GM23248 (cell line): ENCODE measurements at regions not wholly inside any gene's neighbourhood (a gene's known extent, or its start where the extent isn't known, plus 50 kb on each side); places are given as distances from the start of the nearest gene placed in this dataset.

ENCODE experiments used
- DNase-seq: peaks from one replicate; pipeline ENCODE4 v3.0.0-alpha.2; 2015
- H2AFZ ChIP-seq: fragments of 200-600 bp; sonication (generic); 2 replicates; pipeline ENCODE4 v1.6.1; 2016; ENCODE audit warnings: antibody characterized with exemption
- H3F3A ChIP-seq: fragments of 200-600 bp; sonication (generic); 2 replicates; pipeline ENCODE4 v1.6.1; 2016; ENCODE audit warnings: mild to moderate bottlenecking, antibody characterized with exemption, mixed run types; ENCODE audit not compliant: insufficient read depth
- H3K27ac ChIP-seq: fragments of 200-600 bp; sonication (generic); 2 replicates; pipeline ENCODE4 v1.5.1; 2016; ENCODE audit warnings: mild to moderate bottlenecking
- H3K27me3 ChIP-seq: fragments of 200-600 bp; sonication (generic); replicated peaks from 2 replicates; pipeline ENCODE4 v1.6.1; 2016; ENCODE audit warnings: mild to moderate bottlenecking; ENCODE audit not compliant: insufficient read depth
- H3K36me3 ChIP-seq: fragments of 200-600 bp; sonication (generic); 2 replicates; pipeline ENCODE4 v1.6.1; 2016; ENCODE audit warnings: low read depth, mild to moderate bottlenecking
- H3K4me1 ChIP-seq: fragments of 200-600 bp; sonication (generic); 2 replicates; pipeline ENCODE4 v1.6.1; 2016; ENCODE audit warnings: mild to moderate bottlenecking; ENCODE audit not compliant: insufficient read depth
- H3K4me2 ChIP-seq: fragments of 200-600 bp; sonication (generic); one replicate; pipeline ENCODE4 v1.6.1; 2016; ENCODE audit warnings: mild to moderate bottlenecking; ENCODE audit not compliant: unreplicated experiment
- H3K4me3 ChIP-seq: fragments of 200-600 bp; sonication (generic); 2 replicates; pipeline ENCODE4 v1.5.1; 2016; ENCODE audit warnings: mild to moderate bottlenecking
- H3K79me2 ChIP-seq: fragments of 200-600 bp; sonication (generic); 2 replicates; pipeline ENCODE4 v1.6.1; 2016; ENCODE audit warnings: mild to moderate bottlenecking; ENCODE audit not compliant: insufficient read depth
- H3K9ac ChIP-seq: fragments of 200-600 bp; sonication (generic); 2 replicates; pipeline ENCODE4 v1.6.1; 2016; ENCODE audit warnings: mild to moderate bottlenecking
- H3K9me2 ChIP-seq: fragments of 200-600 bp; sonication (generic); 2 replicates; pipeline ENCODE4 v1.6.1; 2016; ENCODE audit warnings: mixed run types, mild to moderate bottlenecking, moderate library complexity; ENCODE audit not compliant: insufficient read depth
- H3K9me3 ChIP-seq: fragments of 200-600 bp; sonication (generic); one replicate; pipeline ENCODE4 v1.6.1; 2017; ENCODE audit warnings: low read depth
- H4K20me1 ChIP-seq: fragments of 200-600 bp; sonication (generic); 2 replicates; pipeline ENCODE4 v1.6.0; 2016; ENCODE audit not compliant: insufficient read depth
- EZH2 ChIP-seq: fragments of 200-600 bp; sonication (generic); IDR thresholded peaks from 2 replicates; pipeline ENCODE4 v1.6.1; 2018; ENCODE audit warnings: antibody characterized with exemption, mild to moderate bottlenecking; ENCODE audit not compliant: insufficient read depth, poor library complexity, severe bottlenecking
- EZH2phosphoT487 ChIP-seq: fragments of 200-600 bp; sonication (generic); IDR thresholded peaks from 2 replicates; pipeline ENCODE4 v1.6.1; 2018; ENCODE audit warnings: antibody characterized with exemption, moderate library complexity, mild to moderate bottlenecking, low read depth; ENCODE audit not compliant: insufficient read depth
- WGBS, 2 experiments: methylation state at CpG; one replicate each; pipeline ENCODE4 v1.1.6; 2015 to 2017; ENCODE audit warnings: low lambda C conversion rate in 2 of 2, low coverage in 1 of 2; ENCODE audit errors: missing lambda C conversion rate in 2 of 2; 5-methylcytosine and 5-hydroxymethylcytosine counted together
- in situ Hi-C: fragments of 300-500 bp; cut with MboI; formaldehyde crosslinking; loops from 2 replicates; pipeline ENCODE4 v1.15.0; 2020

DNA sequence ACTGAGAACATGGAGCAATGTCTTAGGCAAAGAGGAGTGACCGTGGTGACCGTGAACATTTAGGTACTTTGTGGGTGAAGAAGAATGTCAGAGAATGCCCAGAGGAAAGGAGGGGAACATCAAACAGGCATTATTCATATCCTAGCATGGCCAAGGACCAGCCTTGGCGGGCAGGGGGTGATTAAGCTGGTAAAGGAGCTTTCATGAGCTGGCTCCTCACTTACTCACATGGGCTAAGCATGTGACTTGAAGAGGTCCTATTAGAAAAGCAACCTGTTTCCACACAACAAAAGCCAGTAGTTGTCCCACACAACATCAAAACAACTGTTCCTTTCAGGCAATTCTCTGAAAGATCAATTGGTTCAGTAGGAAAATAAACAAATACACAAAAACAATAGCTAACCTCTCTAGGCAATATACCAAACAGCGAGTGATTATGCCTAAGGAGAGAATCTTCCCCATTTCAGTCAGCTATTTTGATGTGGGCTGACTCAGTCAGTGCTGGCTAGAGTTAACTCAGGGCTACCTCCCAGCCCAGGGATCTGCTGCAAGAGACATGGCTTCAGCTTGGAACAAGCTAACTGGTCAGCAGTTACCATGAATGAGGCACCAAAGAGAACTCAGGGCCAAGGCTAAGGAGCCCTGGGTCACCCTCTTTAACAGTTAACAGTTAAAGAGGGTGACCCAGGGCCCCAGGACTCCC is 283.5 kb downstream of the ARHGAP12 start:
- Histone ChIP-seq H3K4me1 (peaks cover 29% of the 10 kb centered on the region), H3K4me3 (no peak overlapping the region), H3F3A (peaks cover 20% of the 10 kb centered on the region), H3K9me3 (no peaks in the 10 kb centered on the region), H3K36me3 (no peaks in the 10 kb centered on the region), H3K4me2 (no peak overlapping the region), H4K20me1 (no peaks in the 10 kb centered on the region), H3K27ac (peak overlapping the region; percentile 15; the same call in 1 of the 2 replicates), H3K79me2 (no peaks in the 10 kb centered on the region), H3K9ac (no peak overlapping the region), H3K27me3 (no peaks in the 10 kb centered on the region), H3K9me2 (no peaks in the 10 kb centered on the region), H2AFZ (no peak overlapping the region)
- in situ Hi-C loops = no loop called here
- TF ChIP-seq EZH2phosphoT487 (no peak), EZH2 (no peak)
- WGBS, 2 experiments = 37 to 41% methylated on average over 4 of the region's 4 CpGs
- DNase-seq = peak; percentile 81

GRCh38 chr10:31642281-31642680 is 286.4 kb downstream of the ARHGAP12 start:
- WGBS, 2 experiments = 88 to 94% methylated on average over 1 of the region's 1 CpG
- no peak overlapping the region for H3K9ac ChIP-seq
- H3K4me2 ChIP-seq = no peak overlapping the region
- no peaks in the 10 kb centered on the region for H3K79me2 ChIP-seq
- TF ChIP-seq EZH2 (no peak), EZH2phosphoT487 (no peak)
- in situ Hi-C loops = no loop called here
- no peak overlapping the region for H3K27ac ChIP-seq
- H3K4me1 ChIP-seq = peaks cover 19% of the 10 kb centered on the region
- no peak overlapping the region for H2AFZ ChIP-seq
- no peaks in the 10 kb centered on the region for H3K36me3 ChIP-seq
- no peak overlapping the region for H3K4me3 ChIP-seq
- peaks cover 20% of the 10 kb centered on the region for H3F3A ChIP-seq
- H3K9me2 ChIP-seq = no peaks in the 10 kb centered on the region
- no peaks in the 10 kb centered on the region for H3K27me3 ChIP-seq
- H4K20me1 ChIP-seq = no peaks in the 10 kb centered on the region
- H3K9me3 ChIP-seq = no peaks in the 10 kb centered on the region
- DNase-seq = no peak

- no peak overlapping the region for H2AFZ ChIP-seq
- 0 to 5% methylated on average over 2 of the region's 2 CpGs for WGBS, 2 experiments
- peak; percentile 81 for DNase-seq
Observed at GRCh38 chr10:31635415-31636065, 293.1 kb downstream of the ARHGAP12 start.

GRCh38 chr10:31635009-31635408 is 293.6 kb downstream of the ARHGAP12 start:
- Histone ChIP-seq H3F3A (peaks cover 17% of the 10 kb centered on the region), H3K4me3 (no peak overlapping the region), H3K4me2 (peak overlapping the region; percentile 9), H3K9ac (no peak overlapping the region), H3K36me3 (no peaks in the 10 kb centered on the region), H3K9me3 (no peaks in the 10 kb centered on the region), H3K79me2 (no peaks in the 10 kb centered on the region), H3K27ac (peak overlapping the region; percentile 10), H2AFZ (no peak overlapping the region), H3K27me3 (no peaks in the 10 kb centered on the region), H3K4me1 (peaks cover 17% of the 10 kb centered on the region), H4K20me1 (no peaks in the 10 kb centered on the region), H3K9me2 (no peaks in the 10 kb centered on the region)
- WGBS, 2 experiments = 0 to 18% methylated on average over 1 of the region's 1 CpG
- no peak for DNase-seq
- in situ Hi-C loops = no loop called here
- TF ChIP-seq EZH2 (no peak), EZH2phosphoT487 (no peak)

More at GRCh38 chr10:31635415-31636065, 293.1 kb downstream of the ARHGAP12 start:
- H3K27ac ChIP-seq = peak overlapping the region; percentile 10
- peak overlapping the region; percentile 9 for H3K4me2 ChIP-seq
- TF ChIP-seq EZH2 (no peak), EZH2phosphoT487 (no peak)
- in situ Hi-C loops = no loop called here
- no peaks in the 10 kb centered on the region for H3K9me2 ChIP-seq
- H4K20me1 ChIP-seq = no peaks in the 10 kb centered on the region
- H3K9me3 ChIP-seq = no peaks in the 10 kb centered on the region
- H3K4me3 ChIP-seq = no peak overlapping the region
- peaks cover 17% of the 10 kb centered on the region for H3K4me1 ChIP-seq
- H3K27me3 ChIP-seq = no peaks in the 10 kb centered on the region
- no peak overlapping the region for H3K9ac ChIP-seq
- H3F3A ChIP-seq = peaks cover 17% of the 10 kb centered on the region
- no peaks in the 10 kb centered on the region for H3K79me2 ChIP-seq
- no peaks in the 10 kb centered on the region for H3K36me3 ChIP-seq
